A673 (cell line): ENCODE measurements at regions not wholly inside any gene's neighbourhood (a gene's known extent, or its start where the extent isn't known, plus 50 kb on each side); places are given as distances from the start of the nearest gene placed in this dataset.

Source experiments
- BruUV-seq: library from RNA; stranded (reverse); fragments of 400-500 nt; replicated peaks from 2 replicates; lab custom pipeline; 2021; lab: Mats Ljungman, UMichigan
- CTCF ChIA-PET: fragments of 300-600 bp; sonication (Branson Sonifier 250); formaldehyde crosslinking; loops from one replicate; lab custom pipeline; 2022; ENCODE audit warnings: antibody characterized with exemption; lab: Charles Lee
- POLR2A ChIA-PET: fragments of 300-600 bp; sonication (Branson Sonifier 250); formaldehyde crosslinking; loops from one replicate; lab custom pipeline; 2022; ENCODE audit warnings: antibody characterized with exemption; ENCODE audit not compliant: low non-redundant PET; lab: Charles Lee
- DNase-seq: peaks from one replicate; pipeline ENCODE4 v3.0.0-alpha.2; 2015; ENCODE audit warnings: low spot score
- H3K27ac ChIP-seq: fragments of 200-600 bp; sonication (generic); 2 replicates; pipeline ENCODE4 v1.5.1; 2016; ENCODE audit warnings: mixed run types, low read depth, mild to moderate bottlenecking, mixed read lengths, antibody characterized with exemption, low read length; ENCODE audit not compliant: poor library complexity, severe bottlenecking
- H3K27me3 ChIP-seq: fragments of 200-600 bp; sonication (generic); replicated peaks from 2 replicates; pipeline ENCODE4 v1.6.1; 2017; ENCODE audit warnings: mixed run types, low read depth, mild to moderate bottlenecking, mixed read lengths, antibody characterized with exemption, low read length; ENCODE audit not compliant: insufficient read depth, poor library complexity
- H3K36me3 ChIP-seq: fragments of 200-600 bp; sonication (generic); 2 replicates; pipeline ENCODE4 v1.6.1; 2016; ENCODE audit warnings: mixed run types, mild to moderate bottlenecking, mixed read lengths, antibody characterized with exemption, low read length; ENCODE audit not compliant: insufficient read depth, poor library complexity, severe bottlenecking
- H3K4me1 ChIP-seq: fragments of 200-600 bp; sonication (generic); 2 replicates; pipeline ENCODE4 v1.6.1; 2017; ENCODE audit warnings: mixed run types, mild to moderate bottlenecking, mixed read lengths, antibody characterized with exemption, low read length; ENCODE audit not compliant: insufficient read depth, poor library complexity, severe bottlenecking
- H3K4me3 ChIP-seq: fragments of 200-600 bp; sonication (generic); 2 replicates; pipeline ENCODE4 v1.5.1; 2016; ENCODE audit warnings: low read depth, mixed run types, mild to moderate bottlenecking, mixed read lengths, low read length; ENCODE audit not compliant: poor library complexity, severe bottlenecking
- H3K9me3 ChIP-seq: fragments of 200-600 bp; sonication (generic); 2 replicates; pipeline ENCODE4 v1.6.1; 2016; ENCODE audit warnings: mixed run types, low read depth, mild to moderate bottlenecking, mixed read lengths, antibody characterized with exemption, low read length; ENCODE audit not compliant: poor library complexity, severe bottlenecking
- CTCF ChIP-seq: fragments of 300-800, 200-600 bp; sonication (generic); conservative IDR thresholded peaks from 2 replicates; pipeline ENCODE4 v1.5.1; 2017; ENCODE audit warnings: low read depth, mild to moderate bottlenecking, antibody characterized with exemption, low read length, moderate library complexity, mixed read lengths
- EZH2 ChIP-seq: fragments of 200-600 bp; sonication (generic); IDR thresholded peaks from 2 replicates; pipeline ENCODE4 v1.6.1; 2017; ENCODE audit warnings: borderline replicate concordance, low read depth, mild to moderate bottlenecking, mixed read lengths, antibody characterized with exemption, low read length; ENCODE audit not compliant: poor library complexity, severe bottlenecking
- intact Hi-C: fragments of 100-400 bp; cut with micrococcal nuclease; formaldehyde crosslinking; loops from one replicate; pipeline ENCODE4 v1.10.0; 2022; ENCODE audit not compliant: unreplicated experiment

GRCh38 chr18:10184776-10185175, 269.7 kb upstream of the APCDD1 start:
- H3K4me1 ChIP-seq = no peaks in the 10 kb centered on the region
- no peak overlapping the region for H3K27ac ChIP-seq
- intact Hi-C loops = no loop called here
- TF ChIP-seq EZH2 (no peak), CTCF (no peak)
- no peaks in the 10 kb centered on the region for H3K36me3 ChIP-seq
- H3K27me3 ChIP-seq = no peaks in the 10 kb centered on the region
- H3K9me3 ChIP-seq = no peaks in the 10 kb centered on the region
- POLR2A ChIA-PET = no interaction called here
- no peak overlapping the region for H3K4me3 ChIP-seq
- no peak for DNase-seq
- CTCF ChIA-PET = no interaction called here
- BruUV-seq = no TSS peak

GRCh38 chr18:10188971-10189810, 265.2 kb upstream of the APCDD1 start:
- Histone ChIP-seq H3K4me1 (no peaks in the 10 kb centered on the region), H3K36me3 (no peaks in the 10 kb centered on the region), H3K4me3 (no peak overlapping the region), H3K27me3 (no peaks in the 10 kb centered on the region), H3K9me3 (no peaks in the 10 kb centered on the region), H3K27ac (no peak overlapping the region)
- no peak for DNase-seq
- no peak for TF ChIP-seq EZH2
- TF ChIP-seq CTCF = no peak
- no TSS peak for BruUV-seq
- ChIA-PET POLR2A (no interaction called here), CTCF (no interaction called here)
- intact Hi-C loops = no loop called here

- TF ChIP-seq CTCF = no peak
- TF ChIP-seq EZH2 = no peak
- Histone ChIP-seq H3K27me3 (no peaks in the 10 kb centered on the region), H3K9me3 (no peaks in the 10 kb centered on the region), H3K36me3 (no peaks in the 10 kb centered on the region), H3K27ac (no peak overlapping the region), H3K4me3 (no peak overlapping the region), H3K4me1 (no peaks in the 10 kb centered on the region)
- DNase-seq = peak; percentile 12
- ChIA-PET POLR2A (no interaction called here), CTCF (no interaction called here)
- intact Hi-C loops = no loop called here
- BruUV-seq = no TSS peak
These were observed 263.9 kb upstream of the APCDD1 start for GRCh38 chr18:10190564-10190963.
